ENCODE measurements at regions not wholly inside any gene's neighbourhood (a gene's known extent, or its start where the extent isn't known, plus 50 kb on each side); places are given as distances from the start of the nearest gene placed in this dataset.
"Not testable (repeated sequence)": the region's sequence is repeated elsewhere in the genome, so short reads cannot be mapped to it uniquely, and the experiment has no call there.

DNA sequence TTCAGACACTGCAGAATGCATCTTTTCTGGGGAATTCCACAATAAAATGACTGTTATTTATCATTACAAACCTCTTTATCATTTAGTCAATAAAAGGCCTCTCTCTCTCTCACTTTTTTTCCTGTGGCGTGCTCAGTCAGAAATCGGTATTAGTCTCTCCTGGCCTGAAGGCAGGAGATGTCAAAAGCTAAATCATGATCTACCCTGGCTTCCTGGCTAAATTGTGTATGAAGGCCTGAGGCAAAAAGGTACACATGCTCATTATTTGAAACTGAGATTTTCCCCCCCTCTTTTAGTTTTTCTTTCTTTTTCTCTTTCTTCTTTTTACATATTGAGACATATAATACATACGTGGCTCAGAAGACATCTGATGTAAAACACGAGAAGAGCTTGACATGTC, 375.0 kb upstream of the SLC35B3 start:
- DNase-seq, result no peak
- TF ChIP-seq GATA1 (IDR thresholded peaks at IDR 0.05; ENCODE audit: low read depth, low read length) (no peak), POLR2A (IDR thresholded peaks at IDR 0.05; ENCODE audit: low read length) (no peak)

DNA sequence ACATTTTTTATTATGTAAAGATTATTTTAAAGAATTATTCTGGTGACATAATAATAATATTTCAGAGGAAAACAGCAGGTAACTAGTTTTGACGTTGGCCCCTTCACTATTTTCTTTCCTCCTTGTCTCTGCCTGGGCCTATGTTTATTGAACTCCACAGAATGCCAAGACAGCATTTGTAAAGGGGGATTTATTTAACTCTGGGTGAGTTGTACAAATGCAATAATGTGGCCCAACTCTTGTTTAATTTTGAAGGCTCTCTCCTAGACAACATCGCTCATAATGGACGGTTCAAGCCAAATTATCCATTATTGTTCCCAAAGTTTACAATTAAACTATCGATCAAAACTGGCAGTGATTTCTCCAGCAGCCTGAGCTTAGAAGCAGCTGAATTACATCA, 374.3 kb upstream of the SLC35B3 start:
- TF ChIP-seq GATA1 (IDR thresholded peaks at IDR 0.05; ENCODE audit: low read depth, low read length), result no peak
- no peak for TF ChIP-seq POLR2A (IDR thresholded peaks at IDR 0.05; ENCODE audit: low read length)
- no peak for DNase-seq

DNA sequence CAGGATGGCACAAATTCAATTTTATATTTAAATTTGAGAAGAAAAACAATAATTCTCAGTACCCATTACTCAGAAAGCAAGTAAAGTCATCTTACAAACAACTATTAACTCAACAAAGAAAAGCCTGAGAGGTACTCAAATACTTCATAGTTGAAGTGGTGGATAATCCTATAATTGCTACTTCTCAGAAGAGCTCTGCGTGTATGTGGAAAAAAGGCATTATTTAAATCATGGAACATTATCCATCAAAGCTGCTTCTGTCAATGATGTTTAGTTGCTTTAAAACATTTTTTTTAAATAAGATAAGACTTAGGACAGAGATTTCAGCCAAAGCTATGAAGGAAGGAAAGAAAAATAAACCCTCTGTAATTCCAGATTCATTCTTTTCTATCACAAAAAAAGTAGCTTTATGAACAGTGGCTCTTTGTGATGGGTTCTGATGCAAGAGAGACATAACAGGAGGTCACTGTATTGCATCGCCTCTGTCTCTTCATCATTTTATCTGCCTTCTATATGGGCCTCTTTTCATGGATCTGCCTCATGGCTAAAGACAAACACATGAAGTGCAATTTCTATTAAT, 367.9 kb upstream of the SLC35B3 start:
- no peak for DNase-seq
- TF ChIP-seq POLR2A (IDR thresholded peaks at IDR 0.05; ENCODE audit: low read length) (no peak), GATA1 (IDR thresholded peaks at IDR 0.05; ENCODE audit: low read depth, low read length) (no peak)

GRCh38 chr6:8802397-8802796, 367.1 kb upstream of the SLC35B3 start:
- DNase-seq, result not testable (repeated sequence)

- TF ChIP-seq POLR2A (IDR thresholded peaks at IDR 0.05; ENCODE audit: low read length) (no peak), GATA1 (IDR thresholded peaks at IDR 0.05; ENCODE audit: low read depth, low read length) (no peak)
- DNase-seq, result no peak
Measured at GRCh38 chr6:8794420-8794819, 359.1 kb upstream of the SLC35B3 start.

- DNase-seq, result no peak
- no peak for TF ChIP-seq POLR2A (IDR thresholded peaks at IDR 0.05; ENCODE audit: low read length)
- TF ChIP-seq GATA1 (IDR thresholded peaks at IDR 0.05; ENCODE audit: low read depth, low read length), result no peak
Measured at GRCh38 chr6:8789878-8790277, 354.5 kb upstream of the SLC35B3 start.

DNA sequence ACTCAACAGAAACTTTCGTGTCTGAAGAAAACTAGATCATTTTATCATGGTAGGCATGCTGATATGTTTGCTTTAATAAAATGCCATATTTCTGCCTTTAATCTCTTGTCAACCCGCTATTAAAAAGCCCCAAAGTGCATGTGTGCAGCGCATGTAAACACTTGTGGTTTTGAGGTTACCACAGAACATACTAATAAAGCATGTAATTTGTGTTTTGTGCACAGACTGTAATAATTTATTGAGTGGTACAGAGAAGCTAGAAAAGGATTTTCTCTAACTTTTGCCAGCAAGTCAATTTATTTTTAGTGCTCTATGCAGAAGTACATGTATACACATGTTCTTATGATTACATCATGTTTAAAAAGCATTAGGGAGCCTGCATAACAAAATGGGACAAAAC, 349.9 kb upstream of the SLC35B3 start:
- DNase-seq, result no peak
- no peak for TF ChIP-seq GATA1 (IDR thresholded peaks at IDR 0.05; ENCODE audit: low read depth, low read length)
- TF ChIP-seq POLR2A (IDR thresholded peaks at IDR 0.05; ENCODE audit: low read length), result no peak

GRCh38 chr6:8783191-8783590, 347.8 kb upstream of the SLC35B3 start:
- no peak for TF ChIP-seq POLR2A (IDR thresholded peaks at IDR 0.05; ENCODE audit: low read length)
- TF ChIP-seq GATA1 (IDR thresholded peaks at IDR 0.05; ENCODE audit: low read depth, low read length), result no peak

DNA sequence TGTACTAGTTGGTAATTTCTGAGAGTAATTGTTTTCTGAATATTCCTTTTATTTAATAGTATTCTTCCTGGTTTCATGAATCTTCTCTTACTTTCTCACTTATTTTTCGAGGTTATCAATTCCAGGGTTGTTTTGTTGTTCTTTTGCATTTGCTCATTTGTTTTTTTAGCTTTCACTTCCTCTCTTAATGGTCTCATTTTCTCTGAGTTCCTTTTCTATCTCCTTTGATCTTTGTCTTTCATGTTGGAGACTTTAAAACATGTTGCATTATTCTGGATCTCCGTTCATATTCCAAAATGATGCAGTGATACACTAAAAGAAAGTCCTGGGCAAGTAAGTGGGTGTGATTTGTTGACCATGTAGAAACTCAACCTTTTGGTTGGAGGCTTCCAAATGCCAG, 345.3 kb upstream of the SLC35B3 start:
- TF ChIP-seq GATA1 (IDR thresholded peaks at IDR 0.05; ENCODE audit: low read depth, low read length) (no peak), POLR2A (IDR thresholded peaks at IDR 0.05; ENCODE audit: low read length) (no peak)
- no peak for DNase-seq

More at GRCh38 chr6:8783191-8783590, 347.8 kb upstream of the SLC35B3 start:
- DNase-seq, result no peak

DNA sequence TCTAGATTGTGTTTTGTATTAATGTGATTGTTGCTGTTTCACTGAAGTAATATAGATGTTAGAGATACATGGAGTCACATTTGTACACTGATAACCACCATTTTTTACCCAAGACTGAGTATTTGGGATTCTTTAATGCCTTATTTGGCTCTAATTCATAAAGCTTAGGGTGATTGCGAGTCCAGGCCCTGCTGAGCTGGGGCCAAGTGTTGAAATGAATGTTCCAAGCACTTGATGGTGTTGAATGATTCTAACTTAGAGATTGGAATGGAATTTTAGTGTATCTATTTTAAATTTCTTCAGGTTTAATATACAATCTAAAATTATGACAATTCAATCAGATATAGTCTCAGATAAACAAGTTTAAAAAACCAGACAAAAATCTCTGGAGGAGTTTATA, 329.4 kb upstream of the SLC35B3 start:
- no peak for TF ChIP-seq GATA1 (IDR thresholded peaks at IDR 0.05; ENCODE audit: low read depth, low read length)
- TF ChIP-seq POLR2A (IDR thresholded peaks at IDR 0.05; ENCODE audit: low read length), result no peak
- DNase-seq, result no peak

DNA sequence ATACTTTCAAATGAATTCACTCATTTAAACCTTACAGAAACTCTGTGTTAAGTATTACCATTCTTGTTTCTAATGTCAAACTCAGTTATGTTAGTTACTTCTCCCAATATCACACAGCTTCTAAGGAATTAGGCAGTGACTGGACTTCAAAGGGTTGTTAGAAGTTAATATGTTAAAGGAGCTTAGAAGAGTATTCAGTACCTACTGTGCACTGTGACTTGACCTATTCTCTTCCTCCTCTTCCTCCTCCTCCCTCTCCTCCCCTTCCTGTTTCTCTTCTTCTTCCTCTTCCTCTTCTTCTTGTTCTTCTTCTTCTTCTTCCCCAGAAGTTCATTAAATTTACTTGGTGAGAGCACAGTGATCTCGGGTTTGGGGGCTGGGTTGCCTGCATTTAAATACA, 325.6 kb upstream of the SLC35B3 start:
- DNase-seq, result no peak
- TF ChIP-seq POLR2A (IDR thresholded peaks at IDR 0.05; ENCODE audit: low read length), result no peak
- TF ChIP-seq GATA1 (IDR thresholded peaks at IDR 0.05; ENCODE audit: low read depth, low read length), result no peak

- TF ChIP-seq POLR2A (IDR thresholded peaks at IDR 0.05; ENCODE audit: low read length), result no peak
- no peak for TF ChIP-seq GATA1 (IDR thresholded peaks at IDR 0.05; ENCODE audit: low read depth, low read length)
- DNase-seq, result no peak
Measured at GRCh38 chr6:8758412-8758811, 323.1 kb upstream of the SLC35B3 start.

DNA sequence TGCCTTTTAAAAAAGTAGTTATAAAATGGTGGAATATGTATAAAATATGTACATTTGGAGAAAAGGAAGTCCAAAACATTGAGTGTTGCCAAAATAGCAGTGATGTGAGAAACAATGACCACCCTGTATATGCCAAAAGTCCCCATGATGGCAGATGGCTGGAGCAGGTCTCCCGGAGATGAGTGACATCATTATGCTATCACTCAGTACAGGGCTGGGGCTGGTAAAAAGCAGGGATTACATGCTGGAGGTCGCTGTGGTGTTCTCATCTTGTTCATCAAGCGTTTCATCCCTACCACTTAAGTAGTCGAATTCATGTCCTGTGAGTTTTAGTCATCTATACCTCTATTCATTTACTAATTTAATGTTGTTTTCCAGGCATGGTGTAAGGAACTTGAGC, 315.3 kb upstream of the SLC35B3 start:
- DNase-seq, result no peak
- no peak for TF ChIP-seq POLR2A (IDR thresholded peaks at IDR 0.05; ENCODE audit: low read length)
- no peak for TF ChIP-seq GATA1 (IDR thresholded peaks at IDR 0.05; ENCODE audit: low read depth, low read length)

DNA sequence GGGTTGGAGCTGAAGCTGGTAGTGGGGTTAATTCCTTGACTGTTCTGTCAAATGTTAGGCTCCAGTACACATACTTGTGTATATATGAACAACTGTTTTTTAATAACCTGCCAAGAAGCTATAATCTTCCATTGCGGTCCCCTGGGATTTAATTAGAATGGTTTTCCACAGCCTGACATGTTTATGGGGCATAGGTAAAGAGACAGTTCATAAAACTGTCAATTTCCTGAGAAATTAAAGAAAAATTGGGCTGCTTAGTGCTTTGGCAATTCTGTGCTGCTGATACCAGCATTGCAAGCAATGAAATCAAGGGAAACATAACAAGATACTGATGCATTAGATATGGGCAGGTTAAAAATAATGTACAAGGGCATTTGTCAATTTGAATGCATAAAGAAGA, 314.1 kb upstream of the SLC35B3 start:
- DNase-seq, result no peak
- TF ChIP-seq POLR2A (IDR thresholded peaks at IDR 0.05; ENCODE audit: low read length) (no peak), GATA1 (IDR thresholded peaks at IDR 0.05; ENCODE audit: low read depth, low read length) (no peak)

DNA sequence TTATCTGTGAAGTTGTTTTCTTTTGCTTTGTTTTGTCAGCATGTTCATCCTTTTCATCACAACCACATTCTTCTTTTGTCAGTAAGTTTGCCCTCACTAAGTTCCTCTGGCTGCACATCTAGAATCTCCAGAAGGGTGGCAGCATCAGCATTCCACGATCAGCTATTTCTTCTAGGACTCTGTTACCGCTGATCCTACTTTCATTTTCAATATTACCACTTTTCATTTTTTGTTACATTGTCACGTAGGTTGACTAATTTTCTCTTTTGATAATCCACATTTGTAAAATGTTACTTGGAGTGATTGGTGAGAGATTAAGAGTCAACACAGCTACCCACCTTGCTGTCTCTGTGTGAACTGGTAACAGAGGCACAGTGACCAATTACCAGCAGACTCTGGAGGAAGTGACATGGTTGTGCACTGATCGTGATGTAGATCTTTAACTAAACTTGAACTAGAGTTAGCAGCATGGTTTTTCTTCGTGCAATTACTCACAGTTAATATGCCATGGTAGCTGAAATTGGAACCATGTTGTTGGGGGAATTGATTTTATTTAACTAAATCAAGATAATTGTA, 307.9 kb upstream of the SLC35B3 start:
- no peak for DNase-seq
- no peak for TF ChIP-seq GATA1 (IDR thresholded peaks at IDR 0.05; ENCODE audit: low read depth, low read length)
- no peak for TF ChIP-seq POLR2A (IDR thresholded peaks at IDR 0.05; ENCODE audit: low read length)

- DNase-seq, result no peak
- TF ChIP-seq GATA1 (IDR thresholded peaks at IDR 0.05; ENCODE audit: low read depth, low read length) (no peak), POLR2A (IDR thresholded peaks at IDR 0.05; ENCODE audit: low read length) (no peak)
Measured at GRCh38 chr6:8739454-8739853, 304.1 kb upstream of the SLC35B3 start.
